HG03097 (cell line): ENCODE measurements at regions not wholly inside any gene's neighbourhood (a gene's known extent, or its start where the extent isn't known, plus 50 kb on each side); places are given as distances from the start of the nearest gene placed in this dataset.
"Not testable (repeated sequence)": the region's sequence is repeated elsewhere in the genome, so short reads cannot be mapped to it uniquely, and the experiment has no call there.

Experiments used
- ATAC-seq: cut with Tn5 transposase; IDR thresholded peaks from one replicate; pipeline ENCODE4 v1.9.1; 2021; ENCODE audit not compliant: unreplicated experiment, low FRiP score

DNA sequence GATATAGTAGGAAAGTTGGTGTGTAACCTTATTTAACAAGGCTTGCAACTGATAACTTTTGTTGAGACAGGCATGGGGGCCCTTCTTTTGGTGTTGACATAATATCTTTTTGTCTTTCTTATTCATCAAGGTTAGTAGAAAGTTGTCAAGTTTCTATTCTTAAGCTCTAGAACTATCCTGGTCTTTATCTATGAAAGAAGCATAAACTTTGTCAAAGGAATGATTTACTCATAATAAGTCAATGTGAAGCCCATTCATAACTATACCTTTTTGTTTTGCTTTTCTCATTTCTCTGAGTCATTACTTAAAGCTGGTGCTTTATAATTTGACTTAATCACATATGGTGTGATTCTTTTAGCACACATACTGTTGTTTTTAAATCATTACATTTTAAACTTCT, 312.4 kb downstream of the UTRN start:
- ATAC-seq = no peak

DNA sequence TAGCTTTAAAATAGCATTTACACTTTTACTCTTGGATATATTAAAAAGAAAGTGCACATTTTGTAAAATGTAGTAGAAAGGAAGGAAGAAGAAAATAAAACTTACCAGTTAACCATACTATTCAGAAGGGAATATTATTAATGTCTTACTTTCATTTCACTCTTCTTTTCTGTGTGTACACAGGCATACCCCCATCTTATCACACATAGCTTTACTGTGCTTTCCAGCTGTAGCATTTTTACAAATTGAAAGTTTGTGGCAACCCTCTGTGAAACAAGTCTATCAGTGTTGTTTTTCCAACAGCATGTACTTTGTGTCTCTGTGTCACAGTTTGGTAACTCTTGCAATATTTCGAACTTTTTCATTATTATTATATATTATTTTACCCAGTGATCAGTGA, 314.5 kb downstream of the UTRN start:
- no peak for ATAC-seq

DNA sequence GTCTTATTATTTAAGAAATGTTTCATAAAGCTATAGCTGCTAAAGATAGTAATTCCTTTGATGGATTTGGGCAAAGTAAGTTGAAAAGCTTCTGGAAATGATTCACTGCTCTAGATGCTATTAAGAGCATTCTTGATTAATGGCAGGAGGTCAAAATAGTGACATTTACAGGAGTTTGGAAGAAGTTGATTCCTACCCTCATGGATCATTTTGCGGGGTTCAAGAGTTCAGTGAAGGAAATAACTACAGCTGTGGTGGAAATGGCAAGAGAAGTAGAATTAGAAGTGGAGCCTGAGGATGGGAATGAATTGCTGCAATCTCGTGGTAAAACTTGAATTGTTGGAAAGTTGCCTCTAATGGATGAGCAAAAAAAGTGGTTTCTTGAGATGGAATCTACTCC, 316.1 kb downstream of the UTRN start:
- no peak for ATAC-seq

DNA sequence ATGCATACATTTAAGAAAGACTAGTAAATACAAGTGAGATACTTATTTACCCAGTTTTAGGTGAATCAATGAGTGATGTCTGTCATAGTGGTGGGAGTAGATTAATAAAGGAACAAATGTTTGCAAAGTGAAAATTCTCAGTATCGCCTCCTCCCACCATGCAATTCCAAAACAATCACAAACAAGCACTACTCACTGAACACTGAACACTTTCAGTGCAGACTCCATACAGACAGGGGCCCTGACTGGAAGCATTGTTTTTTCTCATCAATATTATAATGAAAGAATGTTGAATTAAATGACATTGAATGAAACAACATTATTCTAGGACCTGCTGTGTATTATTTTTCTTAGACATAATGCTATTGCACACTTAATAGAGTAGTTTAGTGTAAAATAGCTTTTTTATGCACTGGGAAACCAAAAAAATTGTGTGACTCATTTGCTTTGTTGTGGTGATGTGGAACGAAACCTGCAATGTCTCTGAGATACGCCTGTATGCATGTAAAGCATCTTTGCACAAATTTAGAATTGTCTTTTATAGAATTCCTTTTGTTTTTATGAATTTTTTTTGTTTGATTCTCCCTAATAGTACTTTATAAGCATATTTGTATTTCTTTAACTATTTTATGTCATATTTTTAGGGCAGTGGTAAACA, 317.5 kb downstream of the UTRN start:
- ATAC-seq = no peak

DNA sequence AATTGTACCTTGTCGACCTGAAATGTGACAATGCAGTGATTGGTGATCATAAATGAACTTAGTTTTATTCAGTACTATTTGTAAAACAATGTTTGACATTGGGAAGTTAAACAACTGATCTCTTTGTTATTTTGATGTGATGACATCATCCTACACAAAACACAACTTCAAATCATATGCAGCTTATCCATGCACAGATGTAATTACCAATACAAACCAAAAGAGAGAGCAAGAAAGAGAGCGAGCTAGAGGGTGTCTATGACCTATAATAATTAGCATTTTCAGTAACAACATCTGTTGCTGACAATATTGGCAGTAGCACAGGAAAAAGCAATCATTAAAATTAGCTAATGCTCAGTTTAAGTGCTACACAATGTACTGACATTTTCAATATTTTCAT, 320.9 kb downstream of the UTRN start:
- ATAC-seq = no peak

DNA sequence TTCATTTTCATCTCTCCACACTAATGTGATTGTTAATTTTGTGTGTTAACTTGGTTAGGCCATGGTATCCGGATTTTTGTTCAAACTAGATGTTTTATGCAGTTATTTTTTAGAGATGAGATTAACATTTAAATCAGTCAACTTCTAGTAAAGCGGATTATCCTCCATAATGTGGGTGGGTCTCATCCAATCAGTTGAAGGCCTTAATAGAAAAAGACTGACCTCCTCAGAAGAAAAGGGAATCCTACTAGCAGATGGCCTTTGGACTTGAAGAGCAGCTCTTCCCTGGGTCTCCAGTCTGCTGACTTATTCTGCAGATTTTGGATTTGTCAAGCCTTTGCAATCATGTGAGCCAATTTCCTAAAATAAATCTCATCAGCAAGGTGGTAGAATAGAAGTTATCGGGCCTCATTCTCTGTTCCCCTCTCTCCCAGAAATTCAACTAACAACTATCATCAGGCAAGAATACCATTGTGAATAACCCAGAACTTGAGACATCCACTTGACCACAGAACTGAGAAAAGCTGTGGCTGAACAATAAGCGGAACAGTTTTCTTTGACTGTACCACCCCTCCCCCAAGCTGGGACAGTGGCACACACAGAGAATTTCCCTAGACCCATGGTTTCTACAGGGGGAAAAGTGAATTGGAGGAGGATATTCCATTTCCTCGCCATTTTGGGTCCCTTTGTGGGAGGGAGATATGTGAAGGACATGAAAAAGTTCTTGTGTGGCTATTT, 323.0 kb downstream of the UTRN start:
- no peak for ATAC-seq

DNA sequence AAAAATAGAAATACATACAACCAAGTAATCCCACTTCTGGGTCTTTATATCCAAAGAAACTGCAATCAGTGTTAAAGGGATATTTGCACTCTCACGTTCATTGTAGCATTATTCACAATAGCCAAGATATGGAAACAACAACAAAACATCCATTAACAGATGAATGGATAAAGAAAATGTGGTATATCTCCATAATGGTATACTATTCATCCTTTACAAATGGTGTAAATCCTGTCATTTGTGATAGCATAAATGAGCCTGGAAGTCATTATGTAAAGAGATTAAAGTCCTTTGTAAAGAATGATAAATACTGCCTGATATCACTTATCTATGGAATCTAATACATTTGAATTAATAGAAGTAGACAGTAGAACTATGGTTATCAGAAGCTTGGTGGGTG, 327.7 kb downstream of the UTRN start:
- no peak for ATAC-seq

DNA sequence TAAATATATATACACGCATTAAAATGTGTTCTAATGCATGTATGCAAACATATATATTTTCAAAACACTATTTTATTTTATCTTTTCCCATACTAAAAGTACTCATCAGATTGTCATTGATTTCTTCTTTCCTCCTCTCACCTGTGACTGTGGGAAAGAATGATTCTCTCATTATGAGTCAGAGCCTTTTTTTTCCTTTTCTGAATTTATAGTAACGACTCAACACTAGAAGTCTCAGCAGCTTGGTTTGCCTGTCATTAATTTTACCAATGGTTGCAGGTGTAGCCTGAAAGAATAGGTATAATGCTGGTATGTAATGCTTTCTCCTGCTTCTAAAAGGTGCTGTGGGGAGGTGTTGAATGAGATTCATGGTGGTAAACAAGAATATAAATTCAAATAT, 328.7 kb downstream of the UTRN start:
- ATAC-seq = no peak

DNA sequence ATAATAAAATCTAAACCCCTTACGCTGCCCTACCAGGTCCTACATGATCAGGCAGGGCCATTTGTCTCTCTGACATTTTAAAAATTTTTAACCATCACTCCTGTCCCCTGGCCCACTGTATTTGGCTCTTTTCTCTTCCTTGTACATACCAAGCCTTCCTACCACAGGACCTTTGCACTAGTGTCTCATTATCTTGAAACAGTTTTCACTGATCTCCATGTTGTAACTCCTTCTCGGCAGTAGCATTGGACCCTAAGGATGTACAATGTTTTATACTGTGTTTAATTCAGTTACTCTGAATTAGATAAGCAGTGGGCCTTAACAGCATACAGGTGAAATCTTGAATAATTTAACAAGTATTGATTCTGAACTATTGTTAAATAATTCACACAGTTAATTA, 330.7 kb downstream of the UTRN start:
- ATAC-seq = no peak

DNA sequence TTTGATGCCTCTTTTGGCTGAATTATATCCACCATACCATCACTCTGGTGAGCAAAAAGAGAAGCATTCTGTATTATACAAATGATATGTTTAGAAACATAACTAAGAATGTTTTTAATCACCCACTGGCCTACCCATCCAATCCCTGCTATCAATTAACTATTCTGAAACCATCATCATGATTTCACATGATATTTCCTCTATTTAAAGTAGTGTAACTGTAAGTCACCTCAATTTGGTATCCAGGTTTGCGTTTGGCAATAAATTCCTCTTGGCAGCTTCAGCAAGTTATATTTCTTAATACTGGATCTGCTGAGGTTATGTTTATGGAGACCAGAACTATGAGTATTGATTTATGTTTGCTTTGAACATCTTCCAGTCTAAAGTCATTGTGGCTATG, 332.1 kb downstream of the UTRN start:
- ATAC-seq = no peak

DNA sequence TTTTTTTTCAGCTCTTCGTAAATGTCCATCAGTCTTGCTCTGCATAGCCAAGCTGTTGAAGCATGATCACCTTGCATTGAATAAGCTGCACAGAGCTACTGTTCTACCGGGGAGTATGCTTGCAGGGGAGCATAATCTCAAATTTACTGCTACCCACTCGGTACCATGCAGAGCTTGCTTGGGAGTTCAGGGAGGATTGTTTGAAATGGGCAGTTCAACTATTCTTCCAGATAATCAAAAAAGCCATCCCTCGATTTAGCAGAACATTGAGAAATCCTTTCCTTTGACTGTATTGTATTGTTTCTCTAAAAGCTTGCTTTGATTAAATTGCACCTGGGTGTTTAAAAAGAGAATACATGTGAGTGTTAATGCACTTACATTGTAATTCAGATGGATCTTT, 332.6 kb downstream of the UTRN start:
- ATAC-seq = no peak

DNA sequence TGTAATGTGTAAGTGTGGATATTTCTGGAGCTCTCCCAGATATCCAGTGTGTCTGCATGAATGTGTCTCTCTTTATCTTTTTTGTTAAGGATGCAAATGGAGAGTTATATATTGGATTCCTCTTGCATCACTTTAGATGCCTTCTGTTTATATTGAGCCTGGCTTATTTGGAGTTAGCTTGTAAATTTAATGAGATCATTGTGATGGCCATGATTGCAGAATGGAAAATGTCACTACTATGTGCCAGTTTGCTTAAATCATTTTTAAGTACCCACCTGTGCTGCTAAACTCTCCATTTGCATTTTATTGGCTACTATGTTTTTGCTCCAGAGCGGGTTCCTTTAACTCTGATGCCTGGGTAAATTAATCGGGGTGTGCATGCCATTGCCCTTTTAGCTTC, 334.8 kb downstream of the UTRN start:
- ATAC-seq = no peak

DNA sequence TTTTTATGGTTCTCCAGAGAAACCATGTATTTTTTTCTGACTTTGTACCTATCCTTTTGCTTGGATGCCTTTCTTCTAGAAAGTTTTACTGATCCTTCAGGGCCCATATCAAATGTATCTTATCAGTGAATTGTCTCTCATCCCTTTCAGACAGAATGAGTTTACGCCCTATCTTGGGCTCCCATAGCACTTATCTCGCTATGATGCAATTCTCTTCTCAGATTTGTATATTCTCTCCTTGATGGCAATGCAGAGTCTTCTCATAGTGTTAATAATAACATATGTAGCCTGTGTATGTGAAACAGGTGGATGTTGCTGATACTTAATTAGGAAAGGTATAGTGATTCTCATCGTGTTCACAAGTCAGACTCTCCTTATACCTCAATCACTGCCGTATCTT, 336.2 kb downstream of the UTRN start:
- no peak for ATAC-seq

DNA sequence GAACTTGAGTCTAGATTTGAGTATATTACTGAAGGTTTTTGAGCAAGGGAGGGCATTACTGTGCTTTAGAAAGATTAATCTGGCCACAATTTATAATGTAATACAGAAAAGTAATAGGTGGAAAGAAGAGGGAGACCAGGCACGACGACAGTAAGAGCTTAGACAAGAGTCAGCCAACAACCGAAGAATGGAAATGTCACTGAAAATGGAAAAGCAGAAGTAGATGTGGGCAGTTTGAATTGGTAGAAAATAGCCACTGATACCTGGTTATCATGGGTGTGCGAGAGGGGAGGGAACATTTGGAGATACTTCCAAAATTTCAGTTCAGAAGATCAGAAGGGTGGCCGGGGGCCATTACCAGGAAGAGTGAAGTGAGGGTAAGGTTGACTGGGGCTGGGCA, 339.1 kb downstream of the UTRN start:
- ATAC-seq = no peak

DNA sequence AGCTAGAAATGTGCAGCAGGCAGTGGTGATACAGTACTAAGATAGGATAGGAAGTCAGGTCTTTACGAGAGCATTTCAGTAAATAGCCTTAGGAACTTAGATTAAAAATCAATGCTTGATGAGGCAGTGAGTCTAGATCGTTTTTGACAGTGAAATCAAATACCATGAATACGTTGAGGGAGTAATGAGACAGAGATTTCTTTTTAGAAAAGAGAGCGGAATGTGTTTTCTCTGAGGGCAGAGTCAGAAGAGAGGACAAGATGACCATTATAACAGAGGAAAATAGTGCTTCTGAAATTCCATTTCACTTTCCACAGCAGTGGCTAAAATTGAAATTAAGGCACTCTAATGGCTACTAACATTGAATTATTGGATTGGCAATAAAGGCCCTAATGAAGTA, 339.6 kb downstream of the UTRN start:
- no peak for ATAC-seq

DNA sequence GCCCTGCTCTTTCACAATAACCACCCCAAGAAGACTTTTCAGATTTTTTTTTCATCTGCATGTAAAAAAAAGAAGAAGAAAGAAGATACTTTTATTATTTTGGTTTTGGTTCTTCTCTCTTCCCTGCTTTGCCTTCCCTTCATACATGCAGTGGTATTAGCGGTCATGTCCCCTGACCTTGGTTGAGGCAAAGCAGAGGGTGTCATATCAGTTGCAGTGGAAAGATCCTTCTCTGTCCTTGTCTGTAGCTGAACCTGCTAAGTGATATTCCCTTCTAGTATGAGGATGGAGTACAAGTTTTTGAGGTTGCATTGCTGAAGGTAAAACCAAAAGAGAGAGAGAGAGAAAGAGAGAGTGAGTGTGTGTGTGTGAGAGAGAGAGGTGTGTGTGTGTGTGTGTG, 345.7 kb downstream of the UTRN start:
- ATAC-seq = no peak

DNA sequence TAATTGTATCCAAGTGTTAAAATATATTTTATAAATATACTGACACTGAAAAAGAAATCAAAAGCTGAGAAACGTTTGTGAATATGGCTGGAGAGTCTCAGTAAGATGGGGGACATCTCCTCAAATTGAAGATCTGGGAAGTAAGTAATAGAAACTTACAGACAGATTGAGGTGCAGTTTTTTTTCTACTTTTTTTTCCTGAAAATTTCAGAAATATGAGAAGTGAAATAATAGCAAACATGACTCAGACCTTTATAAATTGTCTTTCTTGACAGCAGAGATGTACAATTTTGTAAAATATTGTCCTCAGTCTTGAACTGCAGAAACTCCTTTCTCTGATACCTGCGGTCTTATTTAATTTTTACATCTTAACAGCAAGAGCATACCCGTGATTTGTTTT, 347.1 kb downstream of the UTRN start:
- ATAC-seq = no peak

DNA sequence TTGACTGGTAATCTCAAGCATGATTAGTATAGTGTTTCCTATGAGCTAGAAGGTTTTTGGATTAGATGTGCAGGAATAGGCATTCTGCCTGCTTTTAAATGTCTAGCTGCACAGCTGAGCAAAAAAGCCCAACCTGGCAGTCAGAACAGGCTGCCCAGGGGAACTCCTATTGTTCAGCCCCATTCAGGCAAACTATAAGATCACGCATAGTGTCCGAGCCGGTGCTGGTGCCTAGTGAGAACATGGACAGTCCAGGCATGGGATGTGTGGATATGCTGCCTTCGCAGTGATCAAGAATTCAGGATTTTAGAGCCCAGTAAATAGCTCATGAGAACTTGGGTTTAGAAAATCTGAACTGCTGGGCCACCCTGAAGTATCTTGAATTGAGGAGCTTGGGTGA, 348.8 kb downstream of the UTRN start:
- no peak for ATAC-seq

DNA sequence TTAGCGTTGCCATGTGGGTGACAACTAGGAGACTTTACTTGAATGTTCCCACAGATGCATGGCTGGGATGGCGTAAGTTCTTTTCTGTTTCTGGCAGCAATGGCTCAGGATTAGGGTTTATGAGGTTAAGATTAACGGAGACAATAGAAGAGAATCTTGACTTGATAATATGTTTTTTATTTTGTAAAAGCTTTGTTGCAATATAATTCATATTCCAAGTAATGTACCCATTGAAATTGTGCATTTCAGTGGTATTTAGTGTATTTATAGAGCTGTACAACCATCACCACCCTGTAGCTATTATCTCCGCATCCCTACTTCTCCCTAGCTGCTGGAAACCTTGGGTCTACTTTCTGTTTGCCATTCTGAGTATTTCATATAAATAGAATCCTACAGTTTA, 349.2 kb downstream of the UTRN start:
- no peak for ATAC-seq

DNA sequence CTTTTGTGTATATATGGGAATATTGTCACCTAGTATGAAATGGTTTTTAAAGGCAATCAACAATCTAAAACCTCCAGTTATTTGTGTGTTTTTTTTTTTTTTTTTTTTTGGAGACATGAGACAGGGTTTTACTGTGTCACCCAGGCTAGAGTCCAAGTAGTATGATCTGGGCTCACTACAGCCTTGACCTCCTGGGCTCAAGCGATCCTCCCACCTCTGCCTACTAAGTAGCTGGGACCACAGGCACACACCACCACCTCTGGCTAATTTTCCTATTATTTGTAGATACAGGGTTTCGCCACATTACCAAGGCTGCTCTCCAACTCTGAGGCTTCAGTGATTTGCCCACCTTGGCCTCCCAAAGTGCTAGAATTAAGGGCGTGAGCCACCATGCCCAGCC, 349.9 kb downstream of the UTRN start:
- ATAC-seq = no peak

DNA sequence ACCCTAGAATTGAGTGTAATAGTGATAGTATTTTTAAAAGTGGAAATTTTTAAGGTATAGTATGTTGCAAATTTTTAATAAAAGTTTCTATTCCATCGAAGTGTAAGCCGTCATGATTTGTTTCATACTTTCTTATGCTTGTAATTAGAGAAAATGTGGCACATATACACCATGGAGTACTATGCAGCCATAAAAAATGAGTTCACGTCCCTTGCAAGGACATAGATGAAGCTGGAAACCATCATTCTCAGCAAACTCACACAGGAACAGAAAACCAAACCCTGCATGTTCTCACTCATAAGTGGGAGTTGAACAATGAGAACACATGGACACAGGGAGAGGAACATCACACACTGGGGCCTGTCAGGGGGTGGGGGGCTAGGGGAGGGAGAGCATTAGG, 350.9 kb downstream of the UTRN start:
- ATAC-seq = not testable (repeated sequence)

DNA sequence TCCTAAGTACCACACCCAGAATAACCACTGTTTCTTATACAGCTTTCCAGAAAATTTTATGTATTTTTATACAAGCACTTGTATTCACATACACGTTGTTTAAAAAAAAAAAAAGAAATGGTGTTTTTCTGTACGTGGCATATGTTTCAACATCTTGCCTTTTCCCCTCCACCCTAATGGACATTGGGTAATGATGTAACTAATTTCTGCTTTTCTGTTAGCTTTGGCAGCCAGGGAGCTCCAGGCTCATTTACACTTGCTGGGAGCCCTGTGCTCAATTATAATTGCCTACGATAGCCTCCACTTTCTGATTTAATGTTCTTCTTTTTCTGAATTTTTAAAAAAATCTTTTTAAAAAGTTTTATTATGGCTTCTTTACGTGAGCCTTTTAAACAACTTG, 352.4 kb downstream of the UTRN start:
- no peak for ATAC-seq

DNA sequence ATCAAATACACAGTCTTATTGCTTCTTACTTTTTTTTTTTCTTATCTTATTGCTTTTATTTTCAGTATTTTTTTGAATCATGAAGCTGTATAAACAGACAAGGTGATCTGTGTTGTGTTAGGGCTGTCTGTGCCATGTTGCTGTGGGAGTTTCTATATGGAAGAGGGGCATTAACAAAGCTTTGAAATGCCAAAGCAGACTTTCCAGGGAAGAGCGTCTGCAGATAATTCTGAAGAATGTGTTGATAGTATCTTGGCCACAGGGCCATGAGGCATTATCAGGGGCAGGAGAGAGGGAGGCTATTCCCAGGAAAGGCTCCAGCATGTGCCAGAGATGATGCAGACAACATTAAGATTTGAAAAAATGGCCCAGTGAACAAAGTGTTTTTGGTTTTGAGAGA, 354.5 kb downstream of the UTRN start:
- ATAC-seq = no peak
